ENCODE measurements at regions not wholly inside any gene's neighbourhood (a gene's known extent, or its start where the extent isn't known, plus 50 kb on each side); places are given as distances from the start of the nearest gene placed in this dataset.

- Histone ChIP-seq H3K4me1 (ENCODE audit: control insufficient read depth, extremely low read depth, insufficient read depth, low read length) (no peaks in the 10 kb centered on the region), H3K9me3 (replicated peaks; ENCODE audit: control insufficient read depth, insufficient read depth, low read length) (no peaks in the 10 kb centered on the region), H3K9ac (replicated peaks; ENCODE audit: extremely low read depth, insufficient read depth, low read length) (no peak overlapping the region), H3K4me2 (ENCODE audit: insufficient read depth, low read length) (no peak overlapping the region), H3K9me1 (replicated peaks; ENCODE audit: control insufficient read depth, extremely low read depth, insufficient read depth, low read length) (no peaks in the 10 kb centered on the region), H3K36me3 (ENCODE audit: control insufficient read depth in 2 of 2, extremely low read depth in 1 of 2, insufficient read depth in 2 of 2, low read length in 2 of 2) (no peaks in the 10 kb centered on the region), H4K20me1 (replicated peaks; ENCODE audit: control insufficient read depth, extremely low read depth, insufficient read depth, low read length) (no peaks in the 10 kb centered on the region), H3K79me2 (ENCODE audit: control insufficient read depth, insufficient read depth, low read length) (no peaks in the 10 kb centered on the region), H3K4me3 (replicated peaks in 1 of 3; ENCODE audit: insufficient read depth in 1 of 3, low read depth in 1 of 3, low read length in 3 of 3) (no peak overlapping the region), H3K27me3 (ENCODE audit: control insufficient read depth in 2 of 2, insufficient read depth in 2 of 2, low read length in 2 of 2) (no peaks in the 10 kb centered on the region), H3K27ac (ENCODE audit: insufficient read depth, low read depth, low read length) (no peak overlapping the region), H2AFZ (ENCODE audit: low read depth, low read length) (no peak overlapping the region)
- DNase-seq (ENCODE audit: low read depth, low spot score) (no peak), FAIRE-seq (no peak)
- dilution Hi-C loops (cut with MboI; ENCODE audit: extremely low pct_ligation_motif_present, low sequenced_read_pairs) (no loop called here), intact Hi-C loops (cut with micrococcal nuclease) (no loop called here)
- TF ChIP-seq MAX (IDR thresholded peaks at IDR 0.05; ENCODE audit: insufficient read depth, insufficient read length) (no peak), CTCF (IDR thresholded peaks at IDR 0.05; ENCODE audit: extremely low read depth in 1 of 2, insufficient read depth in 1 of 2, low read depth in 1 of 2, low read length in 2 of 2) (no peak), GATA2 (IDR thresholded peaks at IDR 0.05; ENCODE audit: insufficient read depth, insufficient read length, low read depth, low read length) (no peak), JUN (IDR thresholded peaks at IDR 0.05; ENCODE audit: borderline replicate concordance, insufficient read depth, insufficient read length, low read depth) (no peak), POLR2A (IDR thresholded peaks at IDR 0.05; ENCODE audit: low read depth, low read length) (no peak), MYC (IDR thresholded peaks at IDR 0.05; ENCODE audit: low read depth, low read length) (no peak), POLR2AphosphoS5 (IDR thresholded peaks at IDR 0.05; ENCODE audit: insufficient read depth, low read depth, low read length) (no peak), EZH2 (IDR thresholded peaks at IDR 0.05; ENCODE audit: borderline replicate concordance, low read depth, low read length, severe bottlenecking) (no peak), FOS (IDR thresholded peaks at IDR 0.05; ENCODE audit: borderline replicate concordance, insufficient read depth, low read length) (no peak)
- ChIA-PET POLR2A (no interaction called here), CTCF (no interaction called here)
- no TSS peak for BruUV-seq (replicated peaks)
These were observed 1371.5 kb upstream of the TMEFF2 start for GRCh38 chr2:193566276-193566675.

All from endothelial cell of umbilical vein (primary cell).